Small intestine (tissue), 7 donors: ENCODE measurements at regions not wholly inside any gene's neighbourhood (a gene's known extent, or its start where the extent isn't known, plus 50 kb on each side); places are given as distances from the start of the nearest gene placed in this dataset.
"Not testable (repeated sequence)": the region's sequence is repeated elsewhere in the genome, so short reads cannot be mapped to it uniquely, and the experiment has no call there.

ENCODE experiments used
- DNase-seq, 2 donors: peaks; one replicate each; pipeline versions ENCODE4 v3.0.0 to v3.0.0-alpha.2; 2013
- FAIRE-seq: peaks from 2 replicates; lab custom pipeline; 2012; peaks lifted over from hg19 to GRCh38; lab: Jason Lieb, UNC
- H3K27ac ChIP-seq, 3 donors: one replicate each; pipeline ENCODE4 v1.5.1; 2013; ENCODE audit warnings: low read length in 2 of 3, mild to moderate bottlenecking in 2 of 3, control low read depth in 1 of 3, inconsistent platforms in 1 of 3, low read depth in 1 of 3, moderate library complexity in 1 of 3
- H3K27me3 ChIP-seq, 3 donors: one replicate each; pipeline ENCODE4 v1.6.1; 2013; ENCODE audit warnings: low read length in 3 of 3, inconsistent platforms in 1 of 3; ENCODE audit not compliant: control insufficient read depth in 3 of 3, insufficient read depth in 3 of 3
- H3K36me3 ChIP-seq, 3 donors: one replicate each; pipeline ENCODE4 v1.6.1; 2013; ENCODE audit warnings: low read length in 3 of 3, inconsistent platforms in 1 of 3, low read depth in 1 of 3, mild to moderate bottlenecking in 1 of 3, moderate library complexity in 1 of 3; ENCODE audit not compliant: control insufficient read depth in 3 of 3, insufficient read depth in 2 of 3
- H3K4me1 ChIP-seq, 3 donors: one replicate each; pipeline ENCODE4 v1.6.1; 2013; ENCODE audit warnings: low read length in 2 of 3, inconsistent platforms in 1 of 3, low read depth in 1 of 3, mild to moderate bottlenecking in 1 of 3, moderate library complexity in 1 of 3; ENCODE audit not compliant: control insufficient read depth in 3 of 3, insufficient read depth in 2 of 3
- H3K4me3 ChIP-seq, 3 donors: one replicate each; pipeline ENCODE4 v1.5.1; 2013; ENCODE audit warnings: low read length in 3 of 3, control low read depth in 1 of 3, inconsistent platforms in 1 of 3, low read depth in 1 of 3, mild to moderate bottlenecking in 1 of 3, moderate library complexity in 1 of 3
- H3K9me3 ChIP-seq, 2 donors: one replicate each; pipeline ENCODE4 v1.6.1; 2013; ENCODE audit warnings: low read depth in 1 of 2, low read length in 1 of 2; ENCODE audit not compliant: control insufficient read depth in 2 of 2, insufficient read depth in 1 of 2
- WGBS, 3 donors: extraction: QIAGEN DNeasy Blood & Tissue Kit; methylation state at CpG; one replicate each; pipeline ENCODE4 v1.1.7; 2013; 5-methylcytosine and 5-hydroxymethylcytosine counted together
- donor health status: healthy with polysubstance abuse.
- donor health status: control.
- donor health status: control.
- donor health status: Bipolar disorder and iron deficiency.
- donor health status: healthy.

DNA sequence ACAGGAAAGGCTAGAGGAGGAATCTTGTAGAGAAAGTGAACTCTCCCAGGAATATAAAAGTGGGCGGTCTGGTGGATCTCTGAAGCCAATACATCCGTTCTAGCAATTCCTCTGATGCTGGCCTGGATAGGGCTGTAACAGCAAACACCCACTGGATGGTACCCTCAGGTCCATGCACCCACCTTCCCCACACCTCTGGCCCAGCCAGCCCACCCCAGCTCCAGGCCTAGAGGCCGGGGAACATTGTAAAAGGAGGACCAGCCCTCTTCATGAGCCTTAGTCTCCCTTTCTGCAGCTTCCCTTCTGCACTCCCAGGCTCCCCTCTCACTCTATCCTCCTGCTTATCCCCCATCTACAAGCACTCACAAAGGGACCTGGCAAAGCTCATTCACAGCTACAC lies 443.9 kb downstream of the BUD13 start:
- no peak for FAIRE-seq
- H3K9me3 ChIP-seq, result no peaks in the 10 kb centered on the region

DNA sequence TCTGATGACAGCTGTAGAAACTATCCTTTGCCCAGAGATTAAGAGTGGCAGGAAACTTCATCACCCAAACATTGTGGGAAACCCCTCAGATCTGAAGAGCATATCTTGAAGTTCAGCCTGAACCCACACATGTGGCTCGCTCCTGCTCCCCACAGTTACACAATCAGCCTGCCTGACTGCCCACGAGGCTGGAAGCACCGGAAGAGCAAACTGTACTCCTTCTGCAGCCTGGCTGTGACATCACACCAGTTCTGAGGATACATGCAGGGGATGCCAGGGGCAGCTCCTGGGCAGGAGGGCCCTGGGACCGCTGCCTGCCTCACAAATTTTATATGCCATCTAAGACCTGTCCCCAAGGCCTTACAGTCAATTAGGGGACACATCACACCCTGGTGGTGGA lies 444.4 kb downstream of the BUD13 start:
- Histone ChIP-seq H3K4me1 (no peaks in the 10 kb centered on the region), H3K36me3 (no peaks in the 10 kb centered on the region), H3K4me3 (no peak overlapping the region), H3K27ac (no peak overlapping the region), H3K27me3 (peaks cover 0 to 3% (median 0%) of the 10 kb centered on the region in 3 donors), H3K9me3 (no peaks in the 10 kb centered on the region)
- no peak for FAIRE-seq
- 74 to 95% (median 76%) methylated on average over 4 of the region's 4 CpGs for WGBS, 3 donors
- DNase-seq, result no peak

More for the DNA sequence above, 443.9 kb downstream of the BUD13 start:
- DNase-seq, result no peak
- WGBS, 3 donors, result 71 to 88% (median 77%) methylated on average over 3 of the region's 3 CpGs
- H3K27me3 ChIP-seq, result peaks cover 0 to 3% (median 0%) of the 10 kb centered on the region in 3 donors
- H3K4me1 ChIP-seq, result no peaks in the 10 kb centered on the region
- no peak overlapping the region for H3K27ac ChIP-seq
- no peaks in the 10 kb centered on the region for H3K36me3 ChIP-seq
- H3K4me3 ChIP-seq, result no peak overlapping the region

DNA sequence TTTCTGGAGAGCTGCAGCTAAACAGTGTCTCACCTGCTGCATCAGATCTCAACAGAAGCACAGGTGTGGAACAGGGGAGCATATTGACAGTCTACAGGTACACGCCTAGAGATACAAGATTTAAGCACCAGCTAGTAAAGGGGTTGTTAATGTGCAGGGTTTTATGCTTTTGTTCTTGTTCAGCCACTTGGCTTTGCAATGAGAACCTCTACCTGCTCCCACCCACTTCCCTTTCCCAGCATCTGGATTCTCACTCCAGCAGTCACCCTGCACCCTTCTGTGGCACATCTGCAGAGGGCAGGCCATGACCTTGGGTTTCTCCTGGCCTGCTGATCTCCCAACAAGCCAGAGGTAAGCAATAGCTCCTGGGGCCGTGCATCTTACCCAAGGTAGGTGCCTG lies 446.6 kb downstream of the BUD13 start:
- Histone ChIP-seq H3K9me3 (no peaks in the 10 kb centered on the region), H3K4me3 (no peak overlapping the region), H3K27ac (no peak overlapping the region), H3K27me3 (peaks cover 0 to 3% (median 0%) of the 10 kb centered on the region in 3 donors), H3K4me1 (no peaks in the 10 kb centered on the region), H3K36me3 (no peaks in the 10 kb centered on the region)
- 61 to 72% (median 66%) methylated on average over 2 of the region's 2 CpGs for WGBS, 3 donors
- DNase-seq (no peak), FAIRE-seq (no peak)

DNA sequence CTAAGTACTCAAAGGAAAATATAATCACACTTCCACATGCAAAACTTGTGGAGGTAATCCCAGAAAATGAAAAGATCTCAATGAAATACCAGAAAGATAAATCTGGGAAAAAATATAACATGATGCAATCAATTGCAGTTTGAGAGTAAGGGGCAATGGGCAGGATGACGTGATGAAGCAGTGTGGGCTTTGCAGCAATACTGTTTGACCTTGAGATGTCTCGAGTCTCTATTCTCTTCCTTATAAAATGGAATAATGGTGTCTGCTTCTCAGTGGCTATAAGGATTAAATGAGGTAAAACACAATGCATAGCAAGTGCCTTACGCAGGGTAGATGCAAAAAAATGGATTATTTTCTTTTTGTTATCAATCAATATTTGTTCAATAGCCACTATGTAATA lies 447.5 kb downstream of the BUD13 start:
- Histone ChIP-seq H3K27me3 (peaks cover 0 to 3% (median 0%) of the 10 kb centered on the region in 3 donors), H3K36me3 (no peaks in the 10 kb centered on the region), H3K9me3 (no peaks in the 10 kb centered on the region), H3K27ac (no peak overlapping the region), H3K4me3 (no peak overlapping the region), H3K4me1 (no peaks in the 10 kb centered on the region)
- FAIRE-seq (no peak), DNase-seq (no peak)
- WGBS, 3 donors, result 72 to 82% (median 73%) methylated on average over 3 of the region's 3 CpGs

DNA sequence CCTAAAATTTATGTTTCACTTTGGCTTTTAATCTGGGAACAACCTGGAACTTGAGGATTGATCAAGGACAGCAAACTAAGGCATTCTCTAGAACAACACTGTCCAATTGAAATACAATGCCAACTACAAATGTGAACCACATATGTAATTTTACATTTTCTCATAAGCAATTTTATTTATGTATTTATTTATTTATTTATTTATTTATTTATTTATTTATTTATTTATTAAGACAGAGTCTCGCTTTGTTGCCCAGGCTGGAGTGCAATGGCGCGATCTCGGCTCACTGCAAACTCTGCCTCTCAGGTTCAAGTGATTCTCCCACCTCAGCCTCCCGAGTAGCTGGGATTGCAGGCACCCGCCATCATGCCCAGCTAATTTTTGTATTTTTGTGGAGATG lies 448.7 kb downstream of the BUD13 start:
- not testable (repeated sequence) for FAIRE-seq

DNA sequence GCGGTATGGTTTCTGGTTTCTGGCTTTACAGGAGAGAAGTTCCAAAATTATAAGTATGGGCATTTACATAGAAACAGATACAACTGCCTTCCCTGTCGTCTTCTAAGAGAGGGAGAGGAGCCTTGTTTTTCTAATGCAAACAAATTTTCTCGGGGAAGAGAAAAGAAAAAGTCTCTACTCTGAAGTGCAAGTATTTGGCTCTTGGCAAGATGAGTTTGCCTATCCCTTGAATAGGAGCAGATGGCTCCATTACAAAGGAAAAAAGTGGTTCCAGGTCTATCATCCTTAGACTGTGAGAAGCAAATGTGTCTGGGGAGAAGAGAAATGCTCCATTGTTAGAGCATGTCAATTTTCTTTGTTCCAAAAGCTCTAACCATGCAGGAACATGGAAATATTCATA lies 455.6 kb downstream of the BUD13 start:
- H3K4me1 ChIP-seq, result no peaks in the 10 kb centered on the region
- DNase-seq (no peak), FAIRE-seq (no peak)
- H3K36me3 ChIP-seq, result no peaks in the 10 kb centered on the region
- H3K27ac ChIP-seq, result no peak overlapping the region
- no peaks in the 10 kb centered on the region for H3K9me3 ChIP-seq
- no peak overlapping the region for H3K4me3 ChIP-seq
- WGBS, 3 donors, result 69 to 85% (median 75%) methylated on average over 3 of the region's 3 CpGs
- H3K27me3 ChIP-seq, result peaks cover 0 to 2% (median 0%) of the 10 kb centered on the region in 3 donors

More for the DNA sequence above, 448.7 kb downstream of the BUD13 start:
- not testable (repeated sequence) for H3K27me3 ChIP-seq, H3K27ac ChIP-seq, H3K4me3 ChIP-seq, H3K36me3 ChIP-seq, H3K4me1 ChIP-seq, H3K9me3 ChIP-seq, DNase-seq
- WGBS, 3 donors, result 93 to 99% (median 96%) methylated on average over 6 of the region's 6 CpGs

DNA sequence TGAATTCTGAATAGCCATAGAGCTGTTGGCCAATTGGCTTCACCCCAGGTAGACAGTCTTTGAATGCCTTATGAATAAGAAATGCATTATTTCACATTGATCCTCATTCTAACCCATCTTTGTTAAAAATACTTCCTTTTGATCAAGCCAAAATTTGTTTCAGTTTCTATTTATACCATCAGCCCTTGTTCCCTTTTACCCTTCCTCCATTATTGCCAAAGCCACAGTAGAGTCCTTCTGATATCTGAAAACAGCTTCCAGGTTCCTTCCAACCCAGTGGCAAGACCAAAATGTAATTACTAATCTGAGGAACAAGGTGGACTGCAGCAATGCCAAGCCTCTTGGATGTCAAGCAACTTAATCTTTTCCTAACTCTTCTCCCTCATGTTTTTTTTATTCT lies 458.8 kb downstream of the BUD13 start:
- DNase-seq (no peak), FAIRE-seq (no peak)
- no peak overlapping the region for H3K27ac ChIP-seq
- no peak overlapping the region for H3K4me3 ChIP-seq
- no peaks in the 10 kb centered on the region for H3K4me1 ChIP-seq
- H3K27me3 ChIP-seq, result peaks cover 0 to 2% (median 0%) of the 10 kb centered on the region in 3 donors
- H3K9me3 ChIP-seq, result no peaks in the 10 kb centered on the region
- no peaks in the 10 kb centered on the region for H3K36me3 ChIP-seq

DNA sequence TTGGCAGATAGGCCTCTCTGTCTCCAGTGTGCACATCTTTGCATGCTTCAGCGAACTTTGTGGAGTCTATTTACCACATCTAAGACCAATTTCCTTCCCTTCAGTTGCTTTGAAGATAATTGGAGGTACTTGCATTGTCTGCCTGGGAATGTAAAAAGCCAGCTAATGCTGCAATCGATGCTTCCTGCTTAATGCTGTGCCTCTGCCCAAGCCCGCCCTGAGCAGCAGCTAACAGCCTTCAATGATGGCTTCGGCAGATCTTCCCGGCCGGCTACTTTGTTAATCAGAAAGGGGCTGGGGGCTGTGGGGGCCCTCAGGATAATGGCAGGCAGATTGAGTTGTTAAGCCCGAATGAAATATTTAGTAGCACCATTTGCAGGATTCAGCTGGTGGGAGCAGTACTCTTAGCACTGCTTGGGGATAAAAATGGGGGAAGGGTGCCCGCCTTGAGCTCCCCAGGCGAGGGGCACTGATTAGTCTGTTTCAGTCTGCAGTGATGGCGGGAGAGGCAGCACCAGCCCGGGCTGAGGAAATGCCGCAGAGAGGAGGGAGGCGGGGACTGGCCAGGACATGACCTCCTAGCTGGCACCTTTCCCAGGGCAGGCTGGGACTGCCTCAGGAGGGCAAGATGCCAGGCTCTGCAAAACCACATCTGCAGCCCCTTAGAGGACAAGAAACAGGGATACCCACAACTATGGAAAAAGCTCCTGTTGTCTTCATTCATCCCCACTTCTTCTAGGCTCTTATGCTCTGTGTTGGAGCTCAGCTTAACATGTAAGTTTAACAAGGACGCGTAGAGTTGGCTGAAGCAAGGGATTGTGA lies 460.0 kb downstream of the BUD13 start:
- Histone ChIP-seq H3K4me1 (no peaks in the 10 kb centered on the region), H3K36me3 (no peaks in the 10 kb centered on the region), H3K27me3 (peaks cover 0 to 2% (median 0%) of the 10 kb centered on the region in 3 donors), H3K9me3 (no peaks in the 10 kb centered on the region), H3K27ac (no peak overlapping the region), H3K4me3 (no peak overlapping the region)
- FAIRE-seq, result no peak
- peak; percentile 19 to 57 for DNase-seq
- 18 to 33% (median 26%) methylated on average over 15 of the region's 15 CpGs for WGBS, 3 donors
